ENCODE measurements at regions not wholly inside any gene's neighbourhood (a gene's known extent, or its start where the extent isn't known, plus 50 kb on each side); places are given as distances from the start of the nearest gene placed in this dataset.
"Not testable (repeated sequence)": the region's sequence is repeated elsewhere in the genome, so short reads cannot be mapped to it uniquely, and the experiment has no call there.

GRCh38 chr5:54884195-54884536 is 101.2 kb downstream of the ESM1 start:
- DNase-seq (ENCODE audit: low read depth in 2 of 2), result no peak

GRCh38 chr5:54883374-54884194 is 101.8 kb downstream of the ESM1 start:
- DNase-seq (ENCODE audit: low read depth in 2 of 2), result no peak

- DNase-seq (ENCODE audit: low read depth in 2 of 2), result no peak
Measured at GRCh38 chr5:54882841-54883240, 102.6 kb downstream of the ESM1 start.

- no peak for DNase-seq (ENCODE audit: low read depth in 2 of 2)
Measured at GRCh38 chr5:54882101-54882500, 103.3 kb downstream of the ESM1 start.

GRCh38 chr5:54881286-54882005 is 103.9 kb downstream of the ESM1 start:
- no peak for DNase-seq (ENCODE audit: low read depth in 2 of 2)

- no peak for DNase-seq (ENCODE audit: low read depth in 2 of 2)
Measured at GRCh38 chr5:54876976-54877375, 108.4 kb downstream of the ESM1 start.

GRCh38 chr5:54876556-54876955 is 108.8 kb downstream of the ESM1 start:
- no peak for DNase-seq (ENCODE audit: low read depth in 2 of 2)

GRCh38 chr5:54874337-54875021 is 110.9 kb downstream of the ESM1 start:
- DNase-seq (ENCODE audit: low read depth in 2 of 2), result no peak

GRCh38 chr5:54873691-54874090 is 111.7 kb downstream of the ESM1 start:
- no peak for DNase-seq (ENCODE audit: low read depth in 2 of 2)

GRCh38 chr5:54872810-54873209 is 112.6 kb downstream of the ESM1 start:
- no peak for DNase-seq (ENCODE audit: low read depth in 2 of 2)

- DNase-seq (ENCODE audit: low read depth in 2 of 2), result no peak
Measured at GRCh38 chr5:54870271-54870670, 115.1 kb downstream of the ESM1 start.

- no peak for DNase-seq (ENCODE audit: low read depth in 2 of 2)
Measured at GRCh38 chr5:54869691-54870090, 115.7 kb downstream of the ESM1 start.

- peak in 1 of 2 experiments; percentile 15 for DNase-seq (ENCODE audit: low read depth in 2 of 2)
Measured at GRCh38 chr5:54868511-54869483, 116.6 kb downstream of the ESM1 start.

GRCh38 chr5:54867310-54867944 is 118.0 kb downstream of the ESM1 start:
- no peak for DNase-seq (ENCODE audit: low read depth in 2 of 2)

- not testable (repeated sequence) for DNase-seq (ENCODE audit: low read depth in 2 of 2)
Measured at GRCh38 chr5:54864911-54865515, 120.4 kb downstream of the ESM1 start.

GRCh38 chr5:54862036-54862435 is 123.4 kb downstream of the ESM1 start:
- no peak for DNase-seq (ENCODE audit: low read depth in 2 of 2)

- no peak for DNase-seq (ENCODE audit: low read depth in 2 of 2)
Measured at GRCh38 chr5:54861212-54861894, 124.0 kb downstream of the ESM1 start.

GRCh38 chr5:54860321-54860720 is 125.1 kb downstream of the ESM1 start:
- DNase-seq (ENCODE audit: low read depth in 2 of 2), result no peak

- no peak for DNase-seq (ENCODE audit: low read depth in 2 of 2)
Measured at GRCh38 chr5:54859316-54859715, 126.1 kb downstream of the ESM1 start.
